IMR-90 (cell line): ENCODE measurements at regions not wholly inside any gene's neighbourhood (a gene's known extent, or its start where the extent isn't known, plus 50 kb on each side); places are given as distances from the start of the nearest gene placed in this dataset.

Source experiments
- BHLHE40 ChIP-seq: fragments of 150-350 bp; IDR thresholded peaks from 2 replicates; pipeline ENCODE4 v1.6.1; 2016; ENCODE audit warnings: mild to moderate bottlenecking, low read depth, low read length
- CEBPB ChIP-seq: IDR thresholded peaks from 2 replicates; pipeline ENCODE4 v1.6.1; 2012; ENCODE audit warnings: low read depth, low read length, improper control_type of control experiment
- ELK1 ChIP-seq: fragments of 150-350 bp; IDR thresholded peaks from 2 replicates; pipeline ENCODE4 v1.6.1; 2016; ENCODE audit warnings: low read depth, mild to moderate bottlenecking, low read length, moderate library complexity, borderline replicate concordance
- MAFK ChIP-seq: IDR thresholded peaks from 2 replicates; pipeline ENCODE4 v1.6.1; 2012; ENCODE audit warnings: low read depth, low read length, improper control_type of control experiment
- MAZ ChIP-seq: IDR thresholded peaks from 2 replicates; pipeline ENCODE4 v1.6.1; 2012; ENCODE audit warnings: low read depth, mild to moderate bottlenecking, low read length, improper control_type of control experiment, moderate library complexity, borderline replicate concordance
- MXI1 ChIP-seq: IDR thresholded peaks from 2 replicates; pipeline ENCODE4 v1.6.1; 2012; ENCODE audit warnings: low read depth, mild to moderate bottlenecking, low read length, moderate library complexity, borderline replicate concordance
- NFE2L2 ChIP-seq: fragments of 150-350 bp; IDR thresholded peaks from 2 replicates; pipeline ENCODE4 v1.6.1; 2016; ENCODE audit warnings: low read depth, mild to moderate bottlenecking, low read length
- POLR2A ChIP-seq: IDR thresholded peaks from 2 replicates; pipeline ENCODE4 v1.6.1; 2012; ENCODE audit warnings: mild to moderate bottlenecking, low read depth, low read length
- RAD21 ChIP-seq: IDR thresholded peaks from 2 replicates; pipeline ENCODE4 v1.6.1; 2012; ENCODE audit warnings: low read length, improper control_type of control experiment
- SMC3 ChIP-seq: fragments of 150-350 bp; IDR thresholded peaks from 2 replicates; pipeline ENCODE4 v1.6.1; 2016; ENCODE audit warnings: low read depth, mild to moderate bottlenecking, antibody characterized with exemption, low read length, moderate library complexity
- TF ChIP-seq, protein P1 (sequence below): conservative IDR thresholded peaks from 2 replicates; pipeline ENCODE4 v1.5.1; 2012; ENCODE audit warnings: mild to moderate bottlenecking, low read depth, low read length, improper control_type of control experiment
- TF ChIP-seq, protein P2 (sequence below): fragments of 150-350 bp; IDR thresholded peaks from 2 replicates; pipeline ENCODE4 v1.6.1; 2017; ENCODE audit warnings: mild to moderate bottlenecking, antibody characterized with exemption, low read length, low read depth

- TF ChIP-seq, protein P1, sequence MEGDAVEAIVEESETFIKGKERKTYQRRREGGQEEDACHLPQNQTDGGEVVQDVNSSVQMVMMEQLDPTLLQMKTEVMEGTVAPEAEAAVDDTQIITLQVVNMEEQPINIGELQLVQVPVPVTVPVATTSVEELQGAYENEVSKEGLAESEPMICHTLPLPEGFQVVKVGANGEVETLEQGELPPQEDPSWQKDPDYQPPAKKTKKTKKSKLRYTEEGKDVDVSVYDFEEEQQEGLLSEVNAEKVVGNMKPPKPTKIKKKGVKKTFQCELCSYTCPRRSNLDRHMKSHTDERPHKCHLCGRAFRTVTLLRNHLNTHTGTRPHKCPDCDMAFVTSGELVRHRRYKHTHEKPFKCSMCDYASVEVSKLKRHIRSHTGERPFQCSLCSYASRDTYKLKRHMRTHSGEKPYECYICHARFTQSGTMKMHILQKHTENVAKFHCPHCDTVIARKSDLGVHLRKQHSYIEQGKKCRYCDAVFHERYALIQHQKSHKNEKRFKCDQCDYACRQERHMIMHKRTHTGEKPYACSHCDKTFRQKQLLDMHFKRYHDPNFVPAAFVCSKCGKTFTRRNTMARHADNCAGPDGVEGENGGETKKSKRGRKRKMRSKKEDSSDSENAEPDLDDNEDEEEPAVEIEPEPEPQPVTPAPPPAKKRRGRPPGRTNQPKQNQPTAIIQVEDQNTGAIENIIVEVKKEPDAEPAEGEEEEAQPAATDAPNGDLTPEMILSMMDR = no peak
- TF ChIP-seq MAFK (no peak), MAZ (no peak), RAD21 (no peak), SMC3 (no peak), POLR2A (no peak), CEBPB (no peak), MXI1 (no peak), ELK1 (no peak), BHLHE40 (no peak), NFE2L2 (no peak)
- TF ChIP-seq, protein P2, sequence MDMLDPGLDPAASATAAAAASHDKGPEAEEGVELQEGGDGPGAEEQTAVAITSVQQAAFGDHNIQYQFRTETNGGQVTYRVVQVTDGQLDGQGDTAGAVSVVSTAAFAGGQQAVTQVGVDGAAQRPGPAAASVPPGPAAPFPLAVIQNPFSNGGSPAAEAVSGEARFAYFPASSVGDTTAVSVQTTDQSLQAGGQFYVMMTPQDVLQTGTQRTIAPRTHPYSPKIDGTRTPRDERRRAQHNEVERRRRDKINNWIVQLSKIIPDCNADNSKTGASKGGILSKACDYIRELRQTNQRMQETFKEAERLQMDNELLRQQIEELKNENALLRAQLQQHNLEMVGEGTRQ = no peak
These were observed 143.2 kb upstream of the CCDC68 start for GRCh38 chr18:55102501-55102900.
